NB4 (cell line): ENCODE measurements at regions not wholly inside any gene's neighbourhood (a gene's known extent, or its start where the extent isn't known, plus 50 kb on each side); places are given as distances from the start of the nearest gene placed in this dataset.

Source experiments
- CTCF ChIP-seq: IDR thresholded peaks from one replicate; pipeline ENCODE4 v1.5.1; 2012; ENCODE audit warnings: low read depth, low read length
- MAX ChIP-seq: IDR thresholded peaks from 2 replicates; pipeline ENCODE4 v1.6.1; 2011; ENCODE audit warnings: low read depth, low read length

GRCh38 chr2:188773075-188773474 lies 201.1 kb upstream of the COL3A1 start:
- TF ChIP-seq MAX (no peak), CTCF (no peak)
